ENCODE measurements at regions not wholly inside any gene's neighbourhood (a gene's known extent, or its start where the extent isn't known, plus 50 kb on each side); places are given as distances from the start of the nearest gene placed in this dataset.
A peak's percentile ranks its signal among the peaks of the same experiment; 100 is the strongest.

DNA sequence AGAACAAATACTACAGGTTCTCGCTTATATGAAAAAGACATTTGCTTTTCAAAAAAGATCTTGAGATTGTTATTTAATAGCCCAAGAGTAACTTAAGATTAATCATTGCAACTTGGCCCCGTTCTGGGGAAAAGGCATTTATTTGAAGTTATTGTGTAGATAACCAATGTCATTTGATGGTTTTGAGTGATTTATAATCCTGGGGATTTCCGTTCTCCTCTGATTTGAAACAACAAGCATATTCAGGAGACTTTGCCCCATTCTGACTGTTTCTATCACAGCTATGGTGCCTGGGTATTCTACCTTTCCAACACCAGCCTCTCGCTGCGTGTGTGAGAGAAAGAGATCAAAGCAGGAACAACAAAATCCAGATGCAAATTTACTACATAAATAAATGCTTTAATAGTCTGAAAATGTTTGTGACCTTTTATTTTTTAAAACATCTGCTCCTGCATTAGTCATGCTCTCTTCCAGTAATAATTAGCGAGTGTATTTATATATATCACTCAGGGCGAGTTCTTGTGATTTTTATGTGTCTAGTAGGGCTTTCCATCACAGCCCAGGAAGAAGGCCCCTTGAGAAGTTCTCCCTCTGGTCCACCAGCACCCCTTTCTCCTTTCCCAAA lies 197.9 kb upstream of the FOXQ1 start:
- no peak overlapping the region for H3K4me3 ChIP-seq
- no peaks in the 10 kb centered on the region for H3K27me3 ChIP-seq
- H3K9me3 ChIP-seq, result no peaks in the 10 kb centered on the region
- TF ChIP-seq, protein P1, sequence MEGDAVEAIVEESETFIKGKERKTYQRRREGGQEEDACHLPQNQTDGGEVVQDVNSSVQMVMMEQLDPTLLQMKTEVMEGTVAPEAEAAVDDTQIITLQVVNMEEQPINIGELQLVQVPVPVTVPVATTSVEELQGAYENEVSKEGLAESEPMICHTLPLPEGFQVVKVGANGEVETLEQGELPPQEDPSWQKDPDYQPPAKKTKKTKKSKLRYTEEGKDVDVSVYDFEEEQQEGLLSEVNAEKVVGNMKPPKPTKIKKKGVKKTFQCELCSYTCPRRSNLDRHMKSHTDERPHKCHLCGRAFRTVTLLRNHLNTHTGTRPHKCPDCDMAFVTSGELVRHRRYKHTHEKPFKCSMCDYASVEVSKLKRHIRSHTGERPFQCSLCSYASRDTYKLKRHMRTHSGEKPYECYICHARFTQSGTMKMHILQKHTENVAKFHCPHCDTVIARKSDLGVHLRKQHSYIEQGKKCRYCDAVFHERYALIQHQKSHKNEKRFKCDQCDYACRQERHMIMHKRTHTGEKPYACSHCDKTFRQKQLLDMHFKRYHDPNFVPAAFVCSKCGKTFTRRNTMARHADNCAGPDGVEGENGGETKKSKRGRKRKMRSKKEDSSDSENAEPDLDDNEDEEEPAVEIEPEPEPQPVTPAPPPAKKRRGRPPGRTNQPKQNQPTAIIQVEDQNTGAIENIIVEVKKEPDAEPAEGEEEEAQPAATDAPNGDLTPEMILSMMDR (IDR thresholded peaks at IDR 0.05), result no peak
- TF ChIP-seq POLR2A (IDR thresholded peaks at IDR 0.05), result no peak
- no peak for TF ChIP-seq POLR2AphosphoS5 (IDR thresholded peaks at IDR 0.05)
- H3K27ac ChIP-seq, result no peak overlapping the region
- no peaks in the 10 kb centered on the region for H3K4me1 ChIP-seq
- intact Hi-C loops (cut with DNase I; ENCODE audit: low total_unique reads), result no loop called here
- no peak for DNase-seq (ENCODE audit: low spot score in 2 of 2)
- no peaks in the 10 kb centered on the region for H3K36me3 ChIP-seq

DNA sequence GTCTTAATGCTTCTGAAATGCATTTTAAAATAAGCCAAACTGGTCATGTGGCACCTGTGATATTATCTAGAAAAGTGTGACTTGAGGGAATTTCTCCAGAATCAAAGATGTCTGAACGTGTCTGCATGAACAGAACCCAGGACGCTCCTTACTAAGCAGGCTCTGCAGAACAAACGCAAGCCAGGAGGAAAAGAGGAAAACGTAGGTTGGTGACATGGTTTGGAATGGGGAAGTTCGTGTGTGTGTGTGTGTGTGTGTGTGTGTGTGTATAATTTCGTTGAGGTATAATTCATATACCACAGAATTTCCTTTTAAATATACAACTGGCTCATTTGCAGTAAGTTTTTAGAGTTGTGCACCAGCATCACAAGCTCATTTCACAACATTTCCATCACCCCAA lies 200.5 kb upstream of the FOXQ1 start:
- no peak overlapping the region for H3K27ac ChIP-seq
- H3K9me3 ChIP-seq, result no peaks in the 10 kb centered on the region
- DNase-seq (ENCODE audit: low spot score in 2 of 2), result no peak
- no peak overlapping the region for H3K4me3 ChIP-seq
- no peaks in the 10 kb centered on the region for H3K4me1 ChIP-seq
- no peaks in the 10 kb centered on the region for H3K36me3 ChIP-seq
- no peak for TF ChIP-seq POLR2AphosphoS5 (IDR thresholded peaks at IDR 0.05)
- TF ChIP-seq, protein P1 (IDR thresholded peaks at IDR 0.05), result no peak
- TF ChIP-seq POLR2A (IDR thresholded peaks at IDR 0.05), result no peak
- intact Hi-C loops (cut with DNase I; ENCODE audit: low total_unique reads), result no loop called here
- H3K27me3 ChIP-seq, result no peaks in the 10 kb centered on the region

DNA sequence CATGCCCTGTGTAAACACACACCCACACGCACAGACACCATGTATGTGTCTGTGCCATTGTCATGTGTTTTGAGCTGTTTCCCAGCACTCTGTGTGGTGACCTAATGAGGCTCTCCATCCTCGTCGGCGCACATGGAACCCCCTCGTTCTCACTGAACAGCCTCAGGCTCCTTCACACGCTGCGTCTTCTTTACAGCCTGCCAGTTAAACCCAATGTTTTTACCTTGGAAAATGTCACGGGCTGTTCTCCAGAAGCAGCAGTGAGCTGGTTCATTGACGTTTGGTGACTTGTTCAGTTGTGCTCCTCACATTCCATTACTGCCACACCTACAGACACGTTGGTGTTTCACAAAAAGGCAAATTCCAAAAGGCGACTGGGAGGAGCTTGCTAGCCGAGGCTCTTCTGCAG lies 201.0 kb upstream of the FOXQ1 start:
- Histone ChIP-seq H3K27ac (peak overlapping the region in 1 of 2 donors; percentile 25), H3K36me3 (no peaks in the 10 kb centered on the region), H3K27me3 (no peaks in the 10 kb centered on the region), H3K9me3 (no peaks in the 10 kb centered on the region), H3K4me3 (peak overlapping the region in 1 of 3 donors; percentile 1), H3K4me1 (no peaks in the 10 kb centered on the region)
- intact Hi-C loops (cut with DNase I; ENCODE audit: low total_unique reads), result no loop called here
- DNase-seq (ENCODE audit: low spot score in 2 of 2), result peak in 1 of 2 donors; percentile 27
- TF ChIP-seq, protein P1 (IDR thresholded peaks at IDR 0.05), result no peak
- TF ChIP-seq POLR2A (IDR thresholded peaks at IDR 0.05) (no peak), POLR2AphosphoS5 (IDR thresholded peaks at IDR 0.05) (no peak)

DNA sequence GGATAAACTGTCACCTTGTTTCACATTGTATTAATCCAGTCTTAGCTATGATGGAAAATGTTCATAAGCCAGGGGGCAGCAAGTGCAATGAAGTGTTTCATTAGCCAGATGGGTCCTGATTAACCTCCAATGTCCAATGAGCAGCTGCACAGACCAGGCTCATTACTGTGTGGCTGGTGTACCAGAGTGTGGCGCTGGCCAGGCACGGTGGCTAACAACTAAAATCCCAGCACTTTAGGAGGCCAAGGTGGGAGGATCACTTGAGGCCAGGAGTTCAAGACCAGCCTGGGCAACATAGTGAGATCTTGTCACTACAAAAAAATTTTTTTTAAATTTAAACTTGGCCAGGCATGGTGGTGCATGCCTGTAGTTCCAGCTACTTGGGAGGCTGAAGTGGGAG lies 201.7 kb upstream of the FOXQ1 start:
- Histone ChIP-seq H3K27me3 (no peaks in the 10 kb centered on the region), H3K4me1 (no peaks in the 10 kb centered on the region), H3K27ac (no peak overlapping the region), H3K4me3 (no peak overlapping the region), H3K36me3 (no peaks in the 10 kb centered on the region), H3K9me3 (no peaks in the 10 kb centered on the region)
- intact Hi-C loops (cut with DNase I; ENCODE audit: low total_unique reads), result no loop called here
- no peak for DNase-seq (ENCODE audit: low spot score in 2 of 2)
- TF ChIP-seq, protein P1 (IDR thresholded peaks at IDR 0.05), result no peak
- TF ChIP-seq POLR2AphosphoS5 (IDR thresholded peaks at IDR 0.05), result no peak
- TF ChIP-seq POLR2A (IDR thresholded peaks at IDR 0.05), result no peak

DNA sequence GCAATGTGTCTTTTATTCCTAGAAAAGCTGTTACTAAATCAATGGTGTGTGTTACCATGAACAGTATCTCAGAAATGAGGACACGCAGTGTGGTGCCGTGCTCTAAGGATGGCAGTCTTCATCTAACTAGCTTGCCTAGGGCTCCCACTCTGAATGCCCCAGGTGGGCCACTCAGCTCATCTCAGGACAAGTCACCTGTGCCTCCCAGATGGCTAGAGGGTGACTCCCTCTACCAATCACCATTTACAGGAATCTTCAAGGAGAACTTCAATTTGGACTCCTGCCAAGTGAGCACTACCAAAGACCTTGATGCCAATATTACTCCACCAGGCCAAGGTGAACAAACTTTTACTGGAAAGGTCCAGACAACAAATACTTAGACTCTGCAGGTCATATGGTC lies 202.8 kb upstream of the FOXQ1 start:
- H3K27me3 ChIP-seq, result no peaks in the 10 kb centered on the region
- H3K9me3 ChIP-seq, result no peaks in the 10 kb centered on the region
- DNase-seq (ENCODE audit: low spot score in 2 of 2), result no peak
- no peak overlapping the region for H3K27ac ChIP-seq
- peaks cover 0 to 5% of the 10 kb centered on the region in 2 donors for H3K4me1 ChIP-seq
- H3K36me3 ChIP-seq, result no peaks in the 10 kb centered on the region
- TF ChIP-seq POLR2A (IDR thresholded peaks at IDR 0.05) (no peak), POLR2AphosphoS5 (IDR thresholded peaks at IDR 0.05) (no peak)
- TF ChIP-seq, protein P1 (IDR thresholded peaks at IDR 0.05), result no peak
- no peak overlapping the region for H3K4me3 ChIP-seq
- intact Hi-C loops (cut with DNase I; ENCODE audit: low total_unique reads), result no loop called here

Data from breast epithelium (tissue), 4 donors.